ENCODE measurements at regions not wholly inside any gene's neighbourhood (a gene's known extent, or its start where the extent isn't known, plus 50 kb on each side); places are given as distances from the start of the nearest gene placed in this dataset.

DNA sequence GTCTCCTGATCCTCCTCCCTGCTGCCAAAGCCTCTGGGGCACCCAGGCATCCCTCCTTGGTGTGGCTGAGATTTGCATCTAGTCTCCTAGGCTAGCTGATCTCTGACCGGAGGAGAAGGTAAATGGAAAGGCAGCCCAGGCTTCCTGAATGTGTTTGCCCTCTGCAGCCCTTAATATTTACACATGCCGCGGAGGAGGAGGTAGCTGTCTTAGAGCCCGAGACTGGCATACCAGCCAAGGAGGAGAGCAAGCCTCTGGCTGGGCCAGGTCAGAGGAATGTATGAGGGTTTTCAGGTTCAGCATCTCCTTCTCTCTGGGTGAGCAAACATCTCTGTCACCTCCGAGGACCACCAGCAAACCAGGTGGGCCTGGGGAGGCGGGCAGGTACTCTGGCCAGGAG is 86.0 kb upstream of the GRIK3 start:
- TF ChIP-seq POLR2A (IDR thresholded peaks at IDR 0.05) = no peak
- TF ChIP-seq, protein P1, sequence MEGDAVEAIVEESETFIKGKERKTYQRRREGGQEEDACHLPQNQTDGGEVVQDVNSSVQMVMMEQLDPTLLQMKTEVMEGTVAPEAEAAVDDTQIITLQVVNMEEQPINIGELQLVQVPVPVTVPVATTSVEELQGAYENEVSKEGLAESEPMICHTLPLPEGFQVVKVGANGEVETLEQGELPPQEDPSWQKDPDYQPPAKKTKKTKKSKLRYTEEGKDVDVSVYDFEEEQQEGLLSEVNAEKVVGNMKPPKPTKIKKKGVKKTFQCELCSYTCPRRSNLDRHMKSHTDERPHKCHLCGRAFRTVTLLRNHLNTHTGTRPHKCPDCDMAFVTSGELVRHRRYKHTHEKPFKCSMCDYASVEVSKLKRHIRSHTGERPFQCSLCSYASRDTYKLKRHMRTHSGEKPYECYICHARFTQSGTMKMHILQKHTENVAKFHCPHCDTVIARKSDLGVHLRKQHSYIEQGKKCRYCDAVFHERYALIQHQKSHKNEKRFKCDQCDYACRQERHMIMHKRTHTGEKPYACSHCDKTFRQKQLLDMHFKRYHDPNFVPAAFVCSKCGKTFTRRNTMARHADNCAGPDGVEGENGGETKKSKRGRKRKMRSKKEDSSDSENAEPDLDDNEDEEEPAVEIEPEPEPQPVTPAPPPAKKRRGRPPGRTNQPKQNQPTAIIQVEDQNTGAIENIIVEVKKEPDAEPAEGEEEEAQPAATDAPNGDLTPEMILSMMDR (IDR thresholded peaks at IDR 0.05) = no peak

All from body of pancreas (tissue), 4 donors.